ENCODE measurements at regions not wholly inside any gene's neighbourhood (a gene's known extent, or its start where the extent isn't known, plus 50 kb on each side); places are given as distances from the start of the nearest gene placed in this dataset.
"Not testable (repeated sequence)": the region's sequence is repeated elsewhere in the genome, so short reads cannot be mapped to it uniquely, and the experiment has no call there.

- peak; percentile 11 for DNase-seq (ENCODE audit: low read depth)
Measured at GRCh38 chr7:113710310-113711096, 208.3 kb downstream of the PPP1R3A start.

GRCh38 chr7:113705439-113705838 is 213.4 kb downstream of the PPP1R3A start:
- no peak for DNase-seq (ENCODE audit: low read depth)

DNA sequence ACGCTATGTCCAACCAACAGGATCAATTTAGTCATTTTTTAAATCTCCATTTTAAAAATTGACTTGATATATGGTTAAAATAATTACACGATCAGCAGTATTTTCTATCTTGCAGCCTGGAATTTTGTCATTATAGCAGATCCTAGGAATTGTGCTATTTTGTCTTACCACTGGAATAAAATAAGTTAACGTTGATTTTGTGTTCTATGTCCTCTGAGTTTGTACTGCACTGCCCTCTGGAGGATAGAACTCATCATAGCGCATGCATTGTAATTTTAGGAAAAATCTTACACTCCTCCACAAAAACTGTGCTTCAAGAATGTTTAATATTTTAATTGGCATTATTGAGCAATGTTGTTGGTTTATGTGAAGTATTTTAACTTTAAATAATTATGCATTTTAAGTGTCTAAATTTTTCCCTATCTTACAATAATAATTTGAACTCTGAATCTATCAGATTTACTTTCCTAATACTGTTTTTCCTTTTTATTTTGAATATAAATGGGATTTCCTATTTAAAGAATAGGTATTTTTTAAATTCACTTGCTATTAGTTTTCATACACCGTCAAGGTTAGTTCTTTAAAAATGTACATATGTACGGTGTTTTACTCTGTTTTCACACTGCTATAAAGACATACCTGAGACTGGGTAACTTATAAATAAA is 220.1 kb downstream of the PPP1R3A start:
- no peak for DNase-seq (ENCODE audit: low read depth)

- DNase-seq (ENCODE audit: low read depth), result no peak
Measured at GRCh38 chr7:113694149-113694548, 224.7 kb downstream of the PPP1R3A start.

DNA sequence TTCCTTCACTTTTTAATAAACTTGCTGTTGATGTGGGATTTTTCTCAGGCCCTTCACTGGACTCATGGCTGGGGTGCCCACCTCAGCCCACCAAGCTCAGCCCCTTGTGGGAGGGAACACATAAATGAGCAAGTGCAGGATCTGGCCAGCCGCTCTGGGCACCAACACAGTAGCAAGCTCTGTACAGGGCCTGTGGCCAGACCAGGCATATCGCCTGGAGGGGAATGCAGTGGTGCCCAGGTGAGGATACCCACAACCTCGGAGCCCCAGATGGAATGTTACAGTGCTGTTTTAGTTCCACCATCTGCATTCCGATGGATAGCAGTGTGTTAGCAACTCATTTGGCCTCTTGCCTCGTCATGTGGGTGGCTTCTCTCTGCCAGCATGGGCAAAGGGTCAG is 234.6 kb downstream of the PPP1R3A start:
- DNase-seq (ENCODE audit: low read depth), result no peak

GRCh38 chr7:113677811-113678210 is 241.0 kb downstream of the PPP1R3A start:
- DNase-seq (ENCODE audit: low read depth), result no peak

DNA sequence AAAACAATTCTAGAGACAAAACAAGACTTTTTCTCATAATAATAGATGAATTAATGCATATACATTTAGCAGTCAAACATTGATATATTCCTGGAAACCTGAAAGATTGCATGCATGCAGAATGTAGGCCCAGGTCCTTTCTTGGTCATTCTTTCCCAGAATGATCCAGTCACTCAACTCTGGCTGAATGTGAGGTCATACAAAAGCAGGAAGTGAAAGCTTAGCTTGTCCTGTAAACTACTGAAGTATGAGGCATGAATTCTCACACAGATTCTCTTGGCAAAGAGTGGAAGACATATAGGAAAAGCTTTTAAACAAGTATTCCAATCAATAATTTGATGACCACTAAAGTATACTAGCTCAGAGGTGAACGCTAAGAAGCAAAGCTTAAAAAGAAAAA is 253.9 kb downstream of the PPP1R3A start:
- no peak for DNase-seq (ENCODE audit: low read depth)

GRCh38 chr7:113659416-113659815 is 259.4 kb downstream of the PPP1R3A start:
- DNase-seq (ENCODE audit: low read depth), result no peak

DNA sequence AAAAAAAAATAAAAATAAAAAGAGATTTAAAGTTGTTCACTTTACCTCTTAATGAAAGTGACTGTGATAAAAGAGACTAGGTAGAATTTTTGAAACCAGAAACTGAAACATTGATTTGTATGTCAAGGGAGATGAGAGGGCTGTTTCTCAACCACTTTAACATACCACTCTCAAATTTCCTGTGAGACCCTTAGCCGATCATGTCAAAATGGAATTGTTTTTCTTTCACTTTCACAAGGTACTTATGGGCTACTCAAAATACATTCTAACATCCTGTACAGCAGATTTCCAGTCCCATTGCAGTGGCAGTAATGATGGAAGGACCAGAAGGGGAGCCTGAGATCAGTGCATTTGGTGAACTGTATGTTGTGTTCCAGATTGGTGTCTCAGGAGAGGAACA is 261.2 kb downstream of the PPP1R3A start:
- DNase-seq (ENCODE audit: low read depth), result no peak

- no peak for DNase-seq (ENCODE audit: low read depth)
Measured at GRCh38 chr7:113652501-113652900, 266.3 kb downstream of the PPP1R3A start.

DNA sequence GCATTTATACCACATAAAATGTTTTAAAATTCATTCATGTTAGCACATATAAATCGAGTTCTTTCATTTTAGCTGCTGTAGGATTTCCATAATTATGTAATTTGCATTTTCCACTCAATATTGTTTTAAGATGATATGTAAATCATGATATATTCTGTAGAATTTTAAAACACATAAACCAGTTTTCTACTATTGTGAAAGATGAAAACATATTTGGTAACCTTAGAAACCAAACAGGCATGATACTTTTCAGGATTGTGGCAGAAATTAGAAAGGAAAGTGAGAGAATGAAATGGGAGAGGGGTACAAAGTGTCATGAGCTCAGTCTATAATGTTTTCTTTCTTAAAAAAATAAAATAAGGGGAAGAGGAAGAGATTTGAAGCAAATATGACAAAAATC is 269.3 kb downstream of the PPP1R3A start:
- no peak for DNase-seq (ENCODE audit: low read depth)

DNA sequence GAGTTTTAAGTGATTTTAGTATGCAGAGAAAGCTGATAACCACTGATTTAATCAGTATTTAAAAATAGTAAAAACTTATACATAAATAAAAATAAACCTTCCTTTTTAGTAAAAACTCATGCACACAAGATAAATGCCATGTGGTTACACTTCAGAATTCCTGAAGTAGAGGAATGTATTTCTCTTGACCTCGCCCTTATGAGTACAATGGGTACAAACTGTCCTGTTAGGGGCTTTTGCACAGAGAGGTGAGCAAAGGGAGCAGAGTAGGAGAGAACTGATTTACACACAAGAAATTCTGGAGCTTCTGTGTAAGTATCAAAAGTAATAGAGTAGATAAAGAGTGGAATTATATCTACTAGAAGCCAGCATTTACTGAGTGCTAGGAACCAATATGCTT is 279.6 kb downstream of the PPP1R3A start:
- DNase-seq (ENCODE audit: low read depth), result no peak

- DNase-seq (ENCODE audit: low read depth), result no peak
Measured at GRCh38 chr7:113636727-113637421, 281.9 kb downstream of the PPP1R3A start.

DNA sequence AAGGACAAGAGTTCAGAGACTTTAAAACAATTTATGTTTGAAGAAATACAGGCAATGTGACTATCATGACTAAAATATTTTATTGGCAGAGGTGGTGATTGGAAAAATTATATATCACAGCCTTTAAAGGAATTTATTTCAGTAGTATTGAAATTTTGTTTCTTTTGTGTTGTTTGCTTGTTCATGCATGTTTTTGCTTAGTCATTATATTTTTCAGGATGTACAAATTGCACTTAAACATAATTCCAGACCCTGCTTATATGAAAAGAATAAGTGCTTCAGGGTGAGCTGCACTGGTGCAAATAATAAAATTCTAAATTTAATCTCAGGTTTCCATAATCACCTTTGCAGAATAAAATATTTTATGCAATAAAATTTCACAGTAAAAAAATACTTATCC is 283.3 kb downstream of the PPP1R3A start:
- no peak for DNase-seq (ENCODE audit: low read depth)

DNA sequence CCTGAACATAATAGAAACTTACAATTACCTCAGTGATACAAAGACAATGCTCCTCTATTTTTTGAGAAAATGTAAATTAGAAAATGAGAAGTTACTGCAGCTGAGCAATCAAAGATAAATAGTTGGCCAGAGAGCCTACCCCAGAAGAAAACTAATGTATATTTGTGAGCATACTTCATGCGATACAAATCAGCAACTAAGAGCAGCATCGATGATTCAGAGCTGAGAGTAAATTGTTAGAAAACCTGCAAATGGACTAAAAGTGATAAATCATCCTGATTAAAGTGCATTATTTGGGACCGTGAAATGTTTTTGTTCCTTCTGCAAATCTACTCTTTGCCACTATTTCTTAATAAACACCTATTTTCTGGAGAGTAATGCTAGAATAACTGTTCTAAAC is 285.7 kb downstream of the PPP1R3A start:
- no peak for DNase-seq (ENCODE audit: low read depth)

DNA sequence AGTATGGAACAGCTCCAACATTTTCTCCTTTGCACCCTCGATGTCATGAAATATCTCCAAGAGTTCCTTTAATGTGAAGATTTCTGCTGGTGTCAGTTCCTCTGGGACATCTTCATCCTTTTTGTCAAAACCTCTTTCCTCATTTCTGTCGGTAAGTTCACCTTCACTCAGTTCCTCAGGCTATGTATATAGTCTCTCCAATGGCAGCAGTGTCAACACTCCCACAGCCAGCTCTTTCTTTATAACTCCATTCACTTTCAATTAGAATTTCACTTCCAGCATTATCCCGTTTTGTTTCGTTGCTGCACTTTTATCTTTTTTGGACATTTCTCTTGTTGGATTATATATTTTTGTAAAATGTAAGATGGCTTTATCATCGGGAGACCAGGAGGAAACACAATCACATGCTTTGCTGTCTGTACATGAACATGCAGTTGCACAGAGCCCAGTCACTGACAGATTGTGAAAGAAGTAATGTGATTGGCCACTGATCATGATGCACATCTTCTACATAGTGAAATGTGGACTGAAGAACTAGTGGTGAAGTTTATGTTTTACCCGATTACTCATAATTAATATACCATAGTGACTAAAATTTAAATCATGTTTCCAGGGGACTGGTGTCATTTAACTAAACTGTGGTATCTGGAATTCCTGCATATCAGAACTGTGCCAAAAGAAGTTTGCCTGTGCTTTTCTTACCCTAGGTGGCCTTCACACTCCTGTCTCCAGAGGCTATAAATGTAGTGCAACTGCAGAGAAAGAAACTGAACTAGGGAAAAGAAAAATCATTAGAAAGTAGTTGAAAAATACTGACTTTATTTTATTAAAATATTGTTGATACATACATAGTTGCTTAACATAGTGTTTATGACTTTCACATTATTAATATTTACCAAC is 289.6 kb downstream of the PPP1R3A start:
- DNase-seq (ENCODE audit: low read depth), result no peak

DNA sequence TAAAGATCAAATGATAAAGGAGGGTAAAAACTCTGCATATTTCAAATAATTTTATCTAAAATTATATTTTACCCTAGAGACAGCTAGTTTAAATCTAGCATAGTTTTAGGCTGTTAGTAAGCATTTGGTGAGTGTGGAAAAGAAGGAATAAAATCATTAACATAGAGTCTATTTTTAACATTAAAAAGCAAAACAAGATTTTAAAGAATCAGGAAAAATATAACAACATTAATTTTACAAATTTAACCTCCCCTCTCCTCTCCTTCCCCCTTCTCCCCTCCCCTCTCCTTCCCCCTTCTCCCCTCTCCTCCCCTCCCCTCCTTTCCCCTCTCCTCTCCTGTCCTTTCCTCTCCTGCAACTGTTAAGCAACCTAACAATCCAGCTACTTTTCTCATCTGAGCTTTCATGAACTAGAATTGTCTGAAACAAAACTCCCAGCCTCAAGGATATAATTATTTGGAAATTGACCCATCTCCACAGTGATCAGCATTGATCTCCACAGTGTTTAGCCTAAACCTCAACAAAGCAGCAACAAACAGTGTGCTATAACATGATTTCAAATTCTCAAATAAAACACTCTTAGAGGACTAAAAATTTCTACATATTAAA is 293.2 kb downstream of the PPP1R3A start:
- no peak for DNase-seq (ENCODE audit: low read depth)

- DNase-seq (ENCODE audit: low read depth), result no peak
Measured at GRCh38 chr7:113622796-113623195, 296.0 kb downstream of the PPP1R3A start.

- no peak for DNase-seq (ENCODE audit: low read depth)
Measured at GRCh38 chr7:113610572-113610971, 308.2 kb downstream of the PPP1R3A start.

DNA sequence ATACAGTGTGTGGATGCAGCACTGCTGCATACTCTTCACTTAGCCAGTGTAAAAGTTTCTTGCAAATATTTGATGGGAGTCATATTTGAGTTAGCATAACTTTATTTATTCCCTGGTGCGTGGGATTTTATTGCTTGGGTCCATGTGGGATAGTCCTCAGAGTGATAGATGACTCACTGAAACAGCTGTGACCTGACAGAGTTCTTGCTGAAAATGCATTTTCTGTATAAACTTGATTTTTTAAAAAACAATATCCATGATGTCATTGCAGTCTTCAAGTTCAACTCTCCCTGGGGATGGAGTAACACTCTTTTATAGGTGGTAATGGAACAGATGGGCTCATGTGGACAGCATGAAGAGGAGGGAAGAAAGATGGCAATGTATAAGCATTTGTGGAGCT is 310.0 kb downstream of the PPP1R3A start:
- no peak for DNase-seq (ENCODE audit: low read depth)

GRCh38 chr7:113606325-113606724 is 312.5 kb downstream of the PPP1R3A start:
- no peak for DNase-seq (ENCODE audit: low read depth)

GRCh38 chr7:113600428-113600827 is 318.4 kb downstream of the PPP1R3A start:
- DNase-seq (ENCODE audit: low read depth), result not testable (repeated sequence)
